Keratinocyte (primary cell): ENCODE measurements at regions not wholly inside any gene's neighbourhood (a gene's known extent, or its start where the extent isn't known, plus 50 kb on each side); places are given as distances from the start of the nearest gene placed in this dataset.

ENCODE experiments used
- DNase-seq: peaks from one replicate; pipeline ENCODE4 v3.0.0-alpha.2; 2011; ENCODE audit warnings: low read depth, missing footprints, low spot score
- FAIRE-seq: peaks from 2 replicates; lab custom pipeline; 2011; peaks lifted over from hg19 to GRCh38; lab: Jason Lieb, UNC
- H2AFZ ChIP-seq: 2 replicates; pipeline ENCODE4 v1.6.0; 2012; ENCODE audit warnings: low read length, control low read depth, inconsistent platforms; ENCODE audit not compliant: control insufficient read depth
- H3K27ac ChIP-seq: 2 replicates; pipeline ENCODE4 v1.5.1; 2011; ENCODE audit warnings: low read length; ENCODE audit not compliant: control insufficient read depth, insufficient read depth
- H3K27me3 ChIP-seq: 3 replicates; pipeline ENCODE4 v1.6.0; 2011; ENCODE audit warnings: low read length; ENCODE audit not compliant: control insufficient read depth, insufficient read depth; ENCODE audit errors: extremely low read depth
- H3K36me3 ChIP-seq, 2 experiments: 2 replicates in 1 of 2; 3 replicates in 1 of 2; pipeline ENCODE4 v1.5.1; 2011; ENCODE audit warnings: low read length in 2 of 2, mild to moderate bottlenecking in 1 of 2; ENCODE audit not compliant: control insufficient read depth in 2 of 2, insufficient read depth in 2 of 2; ENCODE audit errors: extremely low read depth in 1 of 2
- H3K4me1 ChIP-seq: 3 replicates; pipeline ENCODE4 v1.5.1; 2011; ENCODE audit warnings: low read length; ENCODE audit not compliant: control insufficient read depth, insufficient read depth; ENCODE audit errors: extremely low read depth
- H3K4me2 ChIP-seq: 3 replicates; pipeline ENCODE4 v1.6.0; 2011; ENCODE audit warnings: low read depth, low read length; ENCODE audit not compliant: control insufficient read depth, insufficient read depth; ENCODE audit errors: extremely low read depth
- H3K4me3 ChIP-seq, 3 experiments: fragments of 200-600 bp in 1 of 3; sonication (generic) in 1 of 3; 2 replicates in 2 of 3; 3 replicates in 1 of 3; pipeline ENCODE4 v1.5.1; 2011 to 2016; ENCODE audit warnings: low read length in 3 of 3, mild to moderate bottlenecking in 3 of 3, control low read depth in 2 of 3, inconsistent platforms in 1 of 3, low read depth in 1 of 3, mixed read lengths in 1 of 3, mixed run types in 1 of 3, moderate library complexity in 1 of 3; ENCODE audit not compliant: control insufficient read depth in 2 of 3, insufficient read depth in 2 of 3; ENCODE audit errors: extremely low read depth in 1 of 3
- H3K79me2 ChIP-seq: 2 replicates; pipeline ENCODE4 v1.6.0; 2012; ENCODE audit warnings: low read length; ENCODE audit not compliant: control insufficient read depth, insufficient read depth
- H3K9ac ChIP-seq: 3 replicates; pipeline ENCODE4 v1.6.0; 2011; ENCODE audit warnings: low read length; ENCODE audit not compliant: control insufficient read depth, insufficient read depth; ENCODE audit errors: extremely low read depth
- H3K9me1 ChIP-seq: 3 replicates; pipeline ENCODE4 v1.6.0; 2011; ENCODE audit warnings: low read length; ENCODE audit not compliant: control insufficient read depth, insufficient read depth; ENCODE audit errors: extremely low read depth
- H3K9me3 ChIP-seq: 2 replicates; pipeline ENCODE4 v1.5.1; 2012; ENCODE audit warnings: low read depth, low read length; ENCODE audit not compliant: control insufficient read depth
- H4K20me1 ChIP-seq: 3 replicates; pipeline ENCODE4 v1.6.0; 2011; ENCODE audit warnings: low read length; ENCODE audit not compliant: control insufficient read depth, insufficient read depth; ENCODE audit errors: extremely low read depth
- EZH2 ChIP-seq: IDR thresholded peaks from one replicate; pipeline ENCODE4 v1.6.1; 2012; ENCODE audit warnings: inconsistent platforms, mild to moderate bottlenecking, low read length, moderate library complexity
- dilution Hi-C: fragments of 300-500 bp; cut with MboI; formaldehyde crosslinking; loops from one replicate; pipeline ENCODE4 v1.7.0; 2020; ENCODE audit warnings: low sequenced_read_pairs; ENCODE audit not compliant: extremely low pct_ligation_motif_present
- TF ChIP-seq, protein P1 (sequence below), 3 experiments: IDR thresholded peaks in 1 of 3; conservative IDR thresholded peaks in 1 of 3; optimal IDR thresholded peaks in 1 of 3; 2 replicates in 2 of 3; 3 replicates in 1 of 3; pipeline versions ENCODE3 to v1.5.1; 2011; ENCODE audit warnings: low read length in 3 of 3, mild to moderate bottlenecking in 3 of 3, moderate library complexity in 2 of 3, control low read depth in 1 of 3, inconsistent platforms in 1 of 3; ENCODE audit not compliant: insufficient read depth in 2 of 3; ENCODE audit errors: extremely low read depth in 1 of 3

DNA sequence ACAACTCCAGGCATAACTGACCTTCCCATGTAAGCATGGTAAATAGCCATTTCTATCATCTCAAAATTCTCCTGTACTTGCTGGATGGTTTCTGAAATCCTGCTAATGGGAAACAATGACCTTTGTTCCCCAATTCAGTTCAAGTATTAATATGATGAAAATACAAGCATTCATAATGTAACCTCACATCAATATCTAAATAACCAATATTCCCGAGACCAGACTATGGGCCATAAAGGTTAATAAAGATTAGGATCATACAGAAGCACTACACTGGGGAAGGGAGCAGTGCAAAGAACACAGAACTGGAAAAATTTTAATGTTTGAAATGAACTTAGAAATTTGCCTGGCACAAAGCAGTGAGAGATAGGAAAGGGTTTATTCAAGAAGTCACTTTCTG is 151.3 kb upstream of the SETMAR start:
- no peak overlapping the region for H3K27ac ChIP-seq
- FAIRE-seq (no peak), DNase-seq (no peak)
- no peaks in the 10 kb centered on the region for H3K9me3 ChIP-seq
- dilution Hi-C loops: no loop called here
- no peak overlapping the region for H2AFZ ChIP-seq
- H3K9ac ChIP-seq: no peak overlapping the region
- TF ChIP-seq, protein P1, sequence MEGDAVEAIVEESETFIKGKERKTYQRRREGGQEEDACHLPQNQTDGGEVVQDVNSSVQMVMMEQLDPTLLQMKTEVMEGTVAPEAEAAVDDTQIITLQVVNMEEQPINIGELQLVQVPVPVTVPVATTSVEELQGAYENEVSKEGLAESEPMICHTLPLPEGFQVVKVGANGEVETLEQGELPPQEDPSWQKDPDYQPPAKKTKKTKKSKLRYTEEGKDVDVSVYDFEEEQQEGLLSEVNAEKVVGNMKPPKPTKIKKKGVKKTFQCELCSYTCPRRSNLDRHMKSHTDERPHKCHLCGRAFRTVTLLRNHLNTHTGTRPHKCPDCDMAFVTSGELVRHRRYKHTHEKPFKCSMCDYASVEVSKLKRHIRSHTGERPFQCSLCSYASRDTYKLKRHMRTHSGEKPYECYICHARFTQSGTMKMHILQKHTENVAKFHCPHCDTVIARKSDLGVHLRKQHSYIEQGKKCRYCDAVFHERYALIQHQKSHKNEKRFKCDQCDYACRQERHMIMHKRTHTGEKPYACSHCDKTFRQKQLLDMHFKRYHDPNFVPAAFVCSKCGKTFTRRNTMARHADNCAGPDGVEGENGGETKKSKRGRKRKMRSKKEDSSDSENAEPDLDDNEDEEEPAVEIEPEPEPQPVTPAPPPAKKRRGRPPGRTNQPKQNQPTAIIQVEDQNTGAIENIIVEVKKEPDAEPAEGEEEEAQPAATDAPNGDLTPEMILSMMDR (optimal IDR thresholded peaks at IDR 0.05 in 1 of 3, IDR thresholded peaks at IDR 0.05 in 1 of 3, conservative IDR thresholded peaks at IDR 0.05 in 1 of 3; ENCODE audit: extremely low read depth in 1 of 3, insufficient read depth in 2 of 3, low read length in 3 of 3): no peak
- TF ChIP-seq EZH2: no peak
- no peaks in the 10 kb centered on the region for H3K36me3 ChIP-seq
- no peak overlapping the region for H3K4me3 ChIP-seq
- no peaks in the 10 kb centered on the region for H3K27me3 ChIP-seq
- H3K4me1 ChIP-seq: no peaks in the 10 kb centered on the region
- no peaks in the 10 kb centered on the region for H4K20me1 ChIP-seq
- no peaks in the 10 kb centered on the region for H3K79me2 ChIP-seq
- H3K9me1 ChIP-seq: no peaks in the 10 kb centered on the region
- no peak overlapping the region for H3K4me2 ChIP-seq

DNA sequence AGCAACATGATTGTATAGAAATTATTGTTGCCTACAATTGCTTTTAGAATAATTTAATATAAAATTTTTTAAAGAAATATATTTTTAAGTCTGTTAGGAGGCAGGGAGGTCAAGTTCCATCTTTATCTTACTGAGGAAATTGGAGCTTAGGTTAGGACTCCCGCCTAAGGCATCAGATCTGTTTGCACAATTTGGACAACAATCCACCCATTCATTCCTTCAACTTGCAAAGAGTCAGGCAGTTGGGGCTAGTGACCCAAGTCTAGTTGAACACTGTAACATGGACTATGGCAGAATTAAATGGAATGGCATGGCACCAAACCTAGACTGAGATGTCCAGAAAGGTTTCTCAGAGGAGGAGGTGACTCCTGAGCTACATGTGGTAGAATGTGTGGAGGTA is 149.4 kb upstream of the SETMAR start:
- Histone ChIP-seq H3K9me1 (no peaks in the 10 kb centered on the region), H3K36me3 (no peaks in the 10 kb centered on the region), H3K4me2 (no peak overlapping the region), H3K27me3 (no peaks in the 10 kb centered on the region), H3K9me3 (no peaks in the 10 kb centered on the region), H3K79me2 (no peaks in the 10 kb centered on the region), H3K27ac (no peak overlapping the region), H3K9ac (no peak overlapping the region), H3K4me1 (no peaks in the 10 kb centered on the region), H2AFZ (no peak overlapping the region), H3K4me3 (no peak overlapping the region), H4K20me1 (no peaks in the 10 kb centered on the region)
- dilution Hi-C loops: no loop called here
- FAIRE-seq: no peak
- TF ChIP-seq, protein P1 (optimal IDR thresholded peaks at IDR 0.05 in 1 of 3, IDR thresholded peaks at IDR 0.05 in 1 of 3, conservative IDR thresholded peaks at IDR 0.05 in 1 of 3; ENCODE audit: extremely low read depth in 1 of 3, insufficient read depth in 2 of 3, low read length in 3 of 3): no peak
- TF ChIP-seq EZH2: no peak
- DNase-seq: no peak
